ENCODE measurements at regions not wholly inside any gene's neighbourhood (a gene's known extent, or its start where the extent isn't known, plus 50 kb on each side); places are given as distances from the start of the nearest gene placed in this dataset.

DNA sequence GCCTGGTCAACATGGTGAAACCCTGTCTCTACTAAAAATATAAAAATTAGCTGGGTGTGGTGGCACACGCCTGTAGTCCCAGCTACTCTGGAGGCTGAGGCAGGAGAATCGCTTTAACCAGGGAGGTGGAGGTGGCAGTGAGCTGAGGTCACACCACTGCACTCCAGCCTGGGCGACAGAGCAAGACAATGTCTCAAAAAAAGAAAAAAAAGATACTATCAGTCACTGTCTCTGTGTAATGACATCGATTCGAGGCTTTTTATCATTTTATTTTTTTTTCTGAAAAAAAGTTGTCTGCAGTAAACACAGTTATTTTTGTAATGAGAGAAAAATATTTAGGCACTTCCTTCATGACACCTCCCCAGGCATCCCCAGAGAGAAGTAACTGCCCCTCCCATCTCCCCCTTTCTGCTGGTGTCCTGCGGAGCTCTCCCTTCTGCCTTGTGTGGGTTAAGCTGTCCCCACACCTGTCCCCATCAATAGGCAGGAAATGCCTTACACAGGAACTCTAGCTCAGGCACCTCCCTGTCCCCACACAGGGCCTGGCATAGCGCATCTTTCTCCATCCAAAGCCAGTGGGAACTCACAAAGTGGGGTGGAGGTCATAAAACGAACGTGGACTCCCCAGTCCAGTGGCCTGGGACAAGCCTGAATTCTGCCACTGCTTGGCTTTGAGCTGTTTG is 132.0 kb downstream of the SYF2 start:
- no peak for DNase-seq

DNA sequence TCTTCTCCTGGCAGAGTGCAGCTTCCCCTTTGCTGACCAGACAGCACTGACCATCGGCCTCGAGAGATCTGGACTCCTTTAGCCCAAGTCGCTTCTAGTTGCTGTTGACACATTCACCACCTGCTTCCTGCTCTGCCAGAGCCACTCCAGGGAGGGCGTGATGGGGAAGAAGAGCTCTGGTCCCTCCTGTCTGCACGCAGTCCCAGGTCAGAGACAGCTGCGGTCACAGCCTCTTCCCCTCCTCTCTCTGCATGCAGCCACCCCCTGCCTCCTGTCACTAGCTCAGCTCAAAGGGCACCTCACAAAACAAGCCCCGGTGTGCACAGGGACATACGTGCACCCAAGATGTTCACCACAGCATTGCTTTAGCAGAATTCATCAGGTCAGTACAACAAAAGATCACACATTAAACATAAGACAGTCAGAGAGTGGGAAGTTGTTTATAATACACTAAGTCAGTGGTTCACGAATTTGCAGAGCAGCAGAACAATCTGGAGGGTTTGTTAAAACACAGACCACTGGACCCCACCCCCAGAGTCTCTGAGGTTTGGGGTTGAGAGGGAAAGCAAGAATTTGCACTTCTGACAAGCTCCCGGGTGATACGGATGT is 132.9 kb downstream of the SYF2 start:
- DNase-seq = no peak

DNA sequence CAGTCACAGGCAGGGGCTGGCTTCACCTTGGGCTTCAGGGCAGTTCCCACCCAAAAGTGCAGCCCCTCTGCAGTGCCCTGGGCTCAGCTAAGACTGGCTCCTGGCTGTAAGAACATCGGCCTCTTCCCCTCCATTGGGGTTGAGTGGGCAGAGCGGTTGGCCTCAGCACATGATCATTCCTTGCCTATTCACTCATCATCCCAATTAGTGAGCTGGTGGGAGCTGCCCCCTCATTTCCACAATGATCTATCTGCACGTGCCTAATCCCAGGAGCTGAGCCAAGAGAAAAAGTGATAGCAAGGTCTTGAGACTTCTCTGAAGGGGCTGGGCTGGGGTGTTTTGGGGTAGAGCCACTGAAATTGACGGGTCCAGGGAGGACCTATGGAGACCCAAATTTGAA is 133.6 kb downstream of the SYF2 start:
- no peak for DNase-seq

DNA sequence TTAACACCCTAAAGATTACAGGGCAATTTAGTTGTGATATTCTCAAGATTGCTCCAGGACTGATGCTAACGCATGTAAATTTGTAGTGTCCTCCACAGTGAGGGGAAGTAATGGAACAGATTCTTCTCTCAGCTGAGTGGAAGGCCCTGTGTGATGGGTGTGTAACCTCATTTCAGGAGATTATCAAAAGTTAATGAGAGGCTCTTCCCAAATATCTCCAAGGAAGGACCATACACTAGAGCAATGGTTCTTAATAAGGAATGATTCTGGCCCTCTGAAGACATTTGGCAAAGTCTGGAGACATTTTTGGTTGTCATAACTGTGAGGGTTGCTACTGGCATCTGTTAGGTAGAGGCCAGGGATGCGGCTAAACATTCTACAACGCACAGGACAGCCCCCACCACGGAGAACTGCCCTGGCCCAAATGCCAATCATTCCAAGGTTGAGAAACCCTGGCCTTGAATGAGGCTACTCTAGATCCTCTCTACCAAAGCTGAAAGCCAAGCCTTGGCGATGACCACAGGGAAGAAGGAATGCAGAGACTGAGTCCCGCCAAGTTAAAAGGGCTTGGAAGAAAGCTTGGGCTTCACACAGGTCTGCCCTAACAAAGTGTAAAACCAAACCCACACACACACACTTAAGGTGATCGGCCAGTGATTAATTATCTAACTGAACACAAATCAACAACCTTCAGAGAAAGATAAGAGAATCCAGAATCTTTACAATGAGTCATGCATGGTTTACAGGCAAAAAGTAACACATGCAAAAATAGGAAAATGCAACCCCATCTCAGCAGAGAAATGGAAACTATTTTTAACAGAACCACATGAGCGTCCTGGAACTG is 135.8 kb downstream of the SYF2 start:
- DNase-seq = no peak

DNA sequence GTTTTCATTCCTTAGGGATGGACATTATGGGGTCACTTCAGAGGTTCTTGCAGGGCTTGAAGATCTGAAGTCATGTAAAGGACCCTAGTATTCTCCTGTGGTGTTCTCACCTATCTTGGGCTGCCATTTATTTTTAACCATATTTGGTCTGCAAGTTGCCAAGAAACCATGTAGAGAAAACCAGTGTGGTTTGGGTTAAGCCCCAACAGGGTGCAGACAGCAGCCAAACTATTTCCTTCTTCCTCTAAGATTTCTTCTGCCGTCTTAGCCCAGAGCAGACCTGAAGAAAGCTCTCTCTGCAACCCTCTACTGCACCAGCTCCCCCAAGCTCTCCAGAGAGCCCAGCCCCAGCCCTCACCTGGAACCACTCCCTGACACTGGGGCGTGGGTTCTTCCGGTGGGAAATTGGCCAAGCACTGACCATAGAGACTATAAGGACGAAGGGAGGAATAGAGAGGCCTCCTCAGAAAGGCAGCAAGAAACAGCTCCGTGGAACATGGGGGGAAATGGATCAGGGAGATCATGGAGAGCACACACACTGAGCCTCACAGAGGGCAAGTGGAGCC is 136.6 kb downstream of the SYF2 start:
- DNase-seq = no peak

DNA sequence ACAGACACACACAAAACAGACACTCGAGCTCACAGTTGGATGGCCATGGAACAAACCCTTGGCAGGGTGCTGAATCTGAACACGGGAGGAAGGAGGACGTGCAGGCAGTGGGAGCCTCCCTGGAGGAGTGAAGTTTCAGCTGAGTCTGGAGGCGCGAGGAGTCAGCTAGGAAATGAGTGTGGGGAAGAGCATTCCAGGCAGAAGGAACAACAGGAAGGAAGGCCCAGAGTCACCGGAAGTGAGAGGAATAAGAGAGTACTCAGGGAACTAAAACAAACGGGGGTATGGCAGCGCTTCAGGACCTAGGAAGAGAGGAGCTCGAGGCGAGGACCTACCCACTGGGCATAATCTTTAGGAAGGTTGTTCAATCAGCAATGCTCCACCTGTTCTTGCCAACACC is 137.3 kb downstream of the SYF2 start:
- DNase-seq = no peak

DNA sequence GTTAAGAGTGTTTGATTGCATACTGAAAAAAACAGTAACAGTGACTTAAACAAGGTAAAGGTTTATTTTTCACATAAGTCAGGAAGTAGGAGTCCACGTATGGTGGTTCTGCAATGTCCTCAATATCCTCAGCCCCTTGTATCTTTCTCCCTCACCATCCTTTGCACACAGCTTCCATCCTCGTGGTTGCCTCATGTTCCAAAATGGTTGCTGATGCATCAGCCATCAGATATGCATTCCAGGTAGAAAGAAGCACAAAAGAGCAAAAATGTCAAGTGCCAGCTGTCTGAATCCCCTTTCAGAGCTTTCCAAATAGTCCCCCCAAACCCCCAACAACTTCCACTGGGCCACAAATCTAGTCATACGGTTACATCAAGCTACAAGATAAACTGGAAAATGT is 138.1 kb downstream of the SYF2 start:
- no peak for DNase-seq

DNA sequence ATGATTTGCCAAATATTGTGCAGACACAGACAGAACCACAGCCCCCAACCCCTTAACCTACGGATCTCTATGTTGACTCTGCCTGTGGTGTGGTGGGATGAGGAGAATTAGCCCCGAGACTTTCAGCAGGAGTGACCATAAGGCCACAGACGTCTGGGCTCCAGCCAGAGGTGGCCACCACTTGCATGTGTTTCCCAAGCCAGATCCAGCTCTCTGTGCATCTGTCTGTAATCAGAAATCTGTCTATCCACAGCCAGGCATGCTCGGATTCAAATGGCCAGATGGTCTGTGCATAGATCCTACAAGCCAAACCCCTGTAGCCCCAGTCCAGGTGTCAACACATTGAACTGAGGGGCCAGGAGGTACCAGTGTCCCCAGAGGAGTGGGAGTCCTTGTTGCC is 140.6 kb downstream of the SYF2 start:
- no peak for DNase-seq

DNA sequence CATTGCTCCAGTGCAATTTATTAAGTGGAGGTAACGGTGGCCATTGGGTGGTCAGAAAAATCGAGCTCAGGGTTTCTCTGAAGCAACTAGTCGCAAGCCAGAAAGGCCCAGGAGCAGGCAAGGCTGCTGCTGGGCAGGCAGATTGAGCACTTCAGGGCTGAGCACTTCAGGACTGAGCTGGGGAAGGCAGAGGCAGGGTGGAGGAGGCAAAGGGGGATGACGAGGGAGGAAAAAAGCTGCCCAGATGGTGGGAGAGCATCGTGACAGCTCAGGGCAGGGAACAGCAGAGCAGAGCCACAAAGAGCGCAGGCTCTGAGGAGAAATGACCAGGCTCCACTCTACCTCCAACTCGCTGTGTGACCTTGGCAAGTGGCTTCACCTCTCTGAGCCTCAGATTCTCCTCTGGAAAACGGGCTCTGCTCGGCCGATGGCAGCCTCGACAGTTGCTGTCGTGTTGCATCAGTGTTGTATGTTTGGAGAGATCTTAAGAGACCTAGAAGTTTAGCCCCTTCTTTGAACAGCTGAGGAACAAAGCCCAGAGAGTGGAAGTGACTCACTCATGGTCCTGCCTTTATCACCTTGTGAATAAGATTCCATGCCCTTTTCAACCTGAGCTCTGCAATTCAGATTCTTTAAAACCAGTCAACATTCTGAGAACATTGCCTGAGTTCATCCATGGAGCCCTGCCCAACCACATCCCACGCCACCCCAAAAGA is 141.4 kb downstream of the SYF2 start:
- DNase-seq = no peak

DNA sequence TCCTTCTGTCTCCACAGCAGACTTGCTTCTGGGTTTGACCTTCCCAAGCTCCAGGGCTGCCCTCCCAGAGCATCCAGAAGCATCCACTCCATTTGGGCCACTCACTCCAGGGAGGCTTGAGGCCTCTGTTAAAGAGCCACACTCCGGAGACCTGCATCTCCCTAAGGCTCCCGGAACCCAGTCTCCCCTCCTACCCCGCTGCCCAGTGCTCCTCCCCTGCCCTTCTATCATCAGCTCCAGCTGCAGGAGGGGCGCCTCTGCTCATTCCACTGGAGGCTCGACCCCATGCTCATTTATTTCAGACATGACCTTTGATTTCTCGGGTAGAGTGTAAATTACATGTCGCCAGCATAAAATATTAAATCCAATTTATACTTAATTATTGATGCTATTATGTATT is 142.5 kb downstream of the SYF2 start:
- no peak for DNase-seq

DNA sequence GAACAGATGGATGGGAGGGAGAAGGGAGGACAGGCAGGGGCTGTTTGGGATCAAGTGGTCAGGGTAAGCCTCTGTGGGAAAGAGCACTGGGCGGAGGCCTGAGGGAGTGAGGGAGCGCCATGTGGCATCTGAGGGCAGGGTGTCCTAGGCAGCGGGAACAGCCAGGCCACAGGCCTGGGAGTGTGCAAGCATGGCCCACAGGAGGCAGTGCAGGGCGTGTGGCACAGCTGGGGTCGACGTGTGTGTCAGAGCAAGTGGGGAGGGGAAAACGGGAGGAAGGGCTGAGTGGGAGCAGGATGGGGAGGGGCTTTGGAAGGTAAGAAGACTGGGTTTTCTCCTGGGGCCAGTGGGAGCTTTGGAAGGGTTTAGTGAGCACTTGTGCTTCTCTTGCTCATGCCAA is 143.4 kb downstream of the SYF2 start:
- DNase-seq = no peak

DNA sequence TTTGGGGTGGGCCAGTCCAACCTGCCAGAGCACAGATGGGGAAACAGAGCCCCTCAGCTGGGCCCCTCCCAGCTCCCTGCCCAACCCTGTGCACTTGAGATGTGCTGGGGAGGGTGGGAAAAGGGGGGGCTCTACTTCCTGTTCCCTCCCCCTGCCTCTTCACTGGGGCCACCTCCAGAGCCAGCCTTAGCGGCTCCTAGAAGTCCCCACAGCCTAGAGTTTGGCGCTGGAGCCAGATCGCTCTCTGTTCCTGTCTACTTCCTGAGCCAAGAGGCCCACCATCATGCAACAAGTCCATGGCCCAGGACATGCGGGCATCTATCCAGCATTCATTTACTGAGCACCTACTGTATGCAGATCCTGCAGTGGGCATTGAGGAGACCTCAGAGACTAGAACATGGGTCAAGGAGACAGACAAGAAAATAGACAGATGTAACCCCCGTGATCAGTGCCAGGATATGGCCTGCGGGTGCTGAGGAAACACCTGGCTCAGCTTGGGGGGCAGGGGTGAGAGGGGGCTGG is 144.1 kb downstream of the SYF2 start:
- no peak for DNase-seq

DNA sequence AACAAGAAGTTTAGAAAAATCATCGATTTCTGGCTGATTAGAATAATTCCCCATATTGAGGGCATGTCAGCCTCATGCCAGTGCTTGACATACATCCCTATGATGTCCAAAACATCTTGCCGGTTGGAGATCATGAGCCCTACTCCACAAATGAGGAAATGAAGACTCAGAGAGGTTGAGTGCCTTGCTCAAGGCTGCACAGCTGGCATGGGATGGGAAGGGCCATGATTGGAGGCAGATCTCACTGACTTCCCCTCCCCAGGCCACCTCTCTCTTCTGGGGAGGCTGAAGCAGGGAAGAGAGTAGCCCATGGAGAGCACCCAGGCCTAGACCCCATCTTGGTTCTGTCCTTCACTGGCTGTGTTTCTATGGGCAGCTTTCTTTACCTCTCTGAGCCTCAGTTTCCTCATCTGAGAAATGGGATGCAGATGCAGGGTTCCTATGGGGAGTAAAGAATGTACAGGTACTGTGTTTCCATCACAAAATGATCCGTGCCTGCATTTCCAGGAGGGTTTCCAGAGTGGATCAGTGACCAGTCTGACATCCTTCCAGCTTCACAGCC is 145.7 kb downstream of the SYF2 start:
- DNase-seq = no peak

DNA sequence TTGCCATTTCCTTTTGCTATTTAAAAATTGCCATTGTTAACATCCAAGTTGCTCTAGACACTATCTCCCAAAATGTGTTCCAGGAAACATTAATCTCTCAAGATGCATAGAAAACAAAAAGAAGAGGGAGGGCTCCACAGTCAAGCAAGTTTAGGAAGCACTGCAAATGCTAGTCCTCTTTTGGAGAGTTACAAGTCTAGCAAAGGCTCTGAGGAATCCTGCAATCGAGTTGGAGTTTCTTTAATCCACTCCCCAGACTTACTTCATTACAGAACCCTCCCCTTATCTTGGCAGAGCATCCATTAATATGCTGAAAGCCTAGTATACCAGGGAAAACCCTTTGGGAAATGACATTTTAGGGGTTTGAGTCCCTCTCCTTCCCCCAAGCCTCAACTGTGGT is 147.9 kb downstream of the SYF2 start:
- DNase-seq = no peak

DNA sequence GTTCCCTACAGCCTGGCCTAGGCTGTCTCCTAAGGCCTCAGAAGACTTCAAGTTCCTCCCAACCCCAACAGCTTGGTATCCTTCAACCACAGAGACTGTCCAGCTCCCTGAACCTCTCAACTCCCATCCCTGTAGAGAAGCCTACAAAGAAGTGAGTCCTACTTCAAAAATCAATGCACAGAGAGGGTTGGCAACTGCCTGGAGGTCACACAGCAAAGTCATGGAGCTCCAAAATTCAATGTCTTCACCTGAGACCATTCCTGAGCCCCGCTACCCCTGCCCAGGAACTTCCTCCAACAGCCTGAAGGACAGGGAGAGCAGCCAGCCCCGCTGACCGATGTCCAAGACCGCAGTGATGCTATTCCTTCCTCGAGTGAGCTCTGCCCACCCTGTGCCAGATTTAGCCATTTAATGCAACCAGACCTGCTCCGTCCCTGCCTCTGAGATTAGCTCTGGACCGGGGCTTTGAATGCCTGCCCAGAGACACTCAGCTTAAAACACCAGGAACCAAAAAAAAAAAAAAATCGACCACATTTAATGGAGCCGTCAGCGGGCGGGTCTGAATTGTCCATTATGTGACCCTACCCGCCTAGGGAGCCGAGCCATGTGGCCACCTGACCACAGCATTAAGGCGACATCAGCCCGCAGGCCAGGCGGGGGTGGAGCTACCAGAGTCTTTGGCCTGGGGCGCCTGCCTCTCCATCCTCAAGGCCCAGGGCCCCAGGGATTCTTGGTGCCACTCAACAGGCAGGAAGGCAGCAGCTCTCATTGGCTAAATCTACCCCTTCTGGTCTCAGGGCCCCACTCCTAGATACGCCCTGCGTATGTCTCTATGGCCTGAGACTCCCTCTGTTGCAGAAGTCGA is 148.6 kb downstream of the SYF2 start:
- no peak for DNase-seq

DNA sequence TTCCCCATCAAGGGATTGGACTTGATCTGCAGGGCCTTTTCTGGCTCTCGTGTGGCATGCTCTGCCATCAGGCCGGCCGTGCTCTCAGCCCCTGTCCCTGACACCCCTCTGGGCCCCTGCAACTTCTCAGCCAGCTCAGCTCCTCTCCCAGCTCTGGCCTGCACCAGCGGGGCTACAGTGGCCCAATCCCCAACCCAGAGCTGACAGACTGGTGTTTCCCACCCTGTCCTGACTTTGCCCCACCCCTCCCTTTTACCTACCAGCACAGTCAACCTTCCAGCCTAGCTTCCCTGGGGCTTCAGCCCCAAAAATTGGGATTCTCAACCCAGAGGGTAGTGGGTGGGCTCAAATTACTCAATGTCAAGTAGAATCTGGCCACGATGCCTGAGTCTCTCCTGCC is 149.3 kb downstream of the SYF2 start:
- no peak for DNase-seq

DNA sequence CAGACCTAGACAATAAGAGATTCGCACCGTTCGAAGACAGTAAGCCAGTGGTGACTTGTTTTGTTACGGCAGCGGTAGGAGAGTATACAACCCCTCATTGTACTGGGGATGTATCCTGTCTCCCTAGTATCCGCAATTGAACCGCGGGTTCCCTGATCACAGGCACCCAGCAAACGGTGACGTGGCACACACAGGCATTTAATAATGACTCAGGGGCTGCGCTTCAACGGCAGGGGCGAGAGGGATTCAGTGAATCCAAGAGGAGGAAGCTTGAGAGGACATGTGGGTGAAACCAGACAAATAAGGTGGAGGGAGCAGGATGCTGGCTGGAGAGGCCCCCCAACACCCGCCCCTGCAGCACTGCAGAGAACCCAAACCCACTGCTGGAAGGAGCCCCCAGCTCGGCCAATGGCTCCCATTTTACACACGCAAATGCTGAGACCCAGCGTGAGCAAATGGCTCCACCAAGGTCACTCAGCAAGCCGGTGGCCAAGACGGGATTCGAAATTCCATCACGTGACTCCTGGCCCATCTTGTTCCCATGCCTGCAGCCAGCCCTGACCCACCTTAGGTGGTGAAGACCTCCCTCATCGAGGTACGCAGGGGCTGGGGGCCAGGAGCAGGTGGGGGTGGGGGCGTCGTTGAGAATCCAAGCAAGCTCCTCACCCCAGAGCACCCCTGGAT is 149.9 kb downstream of the SYF2 start:
- DNase-seq = no peak

DNA sequence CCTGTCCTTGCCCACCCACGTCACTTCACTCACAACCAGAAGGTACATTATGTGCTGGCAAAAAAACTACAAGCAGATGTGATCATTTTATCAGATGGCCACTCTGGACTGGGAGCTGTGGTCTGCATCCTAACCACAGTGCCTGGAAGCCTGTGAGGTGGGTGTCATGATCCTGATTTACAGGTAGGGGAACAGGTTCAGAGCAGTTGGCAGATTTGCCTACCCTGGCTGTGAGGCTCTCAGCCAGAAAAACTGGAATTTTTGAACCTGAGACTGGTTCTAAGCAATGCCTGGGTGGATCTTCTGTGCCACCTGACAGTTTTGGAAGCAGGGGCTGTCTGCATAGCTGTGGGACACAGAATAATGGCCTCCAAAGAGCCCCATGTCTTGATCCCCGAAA is 150.8 kb downstream of the SYF2 start:
- DNase-seq = no peak

DNA sequence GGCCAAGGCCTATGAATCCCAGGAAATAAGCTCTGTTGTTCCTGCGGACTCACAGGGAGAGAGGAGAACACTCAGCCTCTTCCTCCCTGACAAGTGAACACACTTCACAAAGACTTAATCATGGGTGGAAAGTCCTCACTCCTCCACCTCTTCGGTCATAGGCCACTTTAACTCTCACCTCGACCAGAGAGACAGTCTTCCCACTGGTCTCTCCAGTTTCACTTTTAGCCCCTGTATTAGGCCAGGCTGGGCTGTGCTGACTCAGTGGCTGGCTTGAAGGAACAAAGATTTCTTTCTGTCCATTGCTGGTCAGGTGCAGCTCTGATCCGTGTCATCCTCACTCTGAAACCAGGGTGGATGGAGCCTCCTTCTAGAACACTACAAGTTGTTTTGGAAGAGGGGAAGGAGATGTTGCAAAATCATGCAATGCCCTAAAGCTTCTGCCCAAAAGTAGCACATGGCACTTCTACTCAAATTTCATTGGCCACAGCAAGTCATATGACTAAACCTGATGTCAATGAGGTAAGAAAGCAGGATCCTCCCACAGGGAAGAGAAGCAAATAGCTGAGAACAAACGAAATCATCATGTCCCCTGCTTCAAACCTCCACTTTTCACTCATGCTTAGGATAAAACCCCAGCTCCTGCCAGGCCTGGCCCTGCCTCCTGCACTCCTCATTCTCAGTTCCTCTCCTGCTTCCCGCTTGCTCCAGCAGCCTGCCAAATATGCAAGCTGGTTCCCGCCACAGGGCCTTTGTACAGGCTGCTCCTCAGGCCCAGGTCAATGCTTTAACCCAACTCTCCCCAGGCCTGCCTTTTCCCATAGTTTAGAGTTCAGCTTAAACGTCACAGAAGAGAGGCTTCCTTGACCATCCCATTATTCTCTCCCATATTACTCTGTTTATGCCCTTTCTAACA is 150.5 kb upstream of the RUNX3 start:
- no peak for DNase-seq

DNA sequence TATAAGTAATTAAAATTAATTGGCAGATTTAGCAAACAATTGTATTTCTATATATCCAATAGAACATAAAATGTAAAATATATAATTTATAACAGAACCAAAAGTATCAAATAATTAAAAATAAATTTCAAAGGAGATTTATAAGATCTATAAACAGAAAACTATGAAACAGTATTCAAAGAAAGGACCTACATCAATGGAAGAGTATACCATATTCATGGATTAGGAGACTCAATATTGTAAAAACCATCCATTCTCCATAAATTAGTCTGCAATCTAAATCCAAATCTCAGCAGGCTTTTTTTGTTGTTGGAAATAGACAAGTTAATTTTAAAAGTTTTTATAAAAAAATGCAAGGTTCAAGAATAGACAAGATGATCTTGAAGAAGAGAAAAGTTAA is 149.0 kb upstream of the RUNX3 start:
- no peak for DNase-seq

Data from stimulated activated CD4-positive, alpha-beta T cell treated with anti-CD3 and anti-CD28 coated beads, Interleukin-2, amount 100 ng/mL, for 24 hours (primary cell).